GM12874 (cell line): ENCODE measurements at regions not wholly inside any gene's neighbourhood (a gene's known extent, or its start where the extent isn't known, plus 50 kb on each side); places are given as distances from the start of the nearest gene placed in this dataset.

Experiments
- CTCF ChIP-seq: IDR thresholded peaks from 2 replicates; pipeline ENCODE4 v1.5.1; 2011; ENCODE audit warnings: low read depth, mild to moderate bottlenecking, control low read depth, low read length, moderate library complexity; ENCODE audit not compliant: insufficient read depth

- TF ChIP-seq CTCF: no peak
Measured at GRCh38 chr2:174667250-174667860, 69.8 kb upstream of the WIPF1 start.

DNA sequence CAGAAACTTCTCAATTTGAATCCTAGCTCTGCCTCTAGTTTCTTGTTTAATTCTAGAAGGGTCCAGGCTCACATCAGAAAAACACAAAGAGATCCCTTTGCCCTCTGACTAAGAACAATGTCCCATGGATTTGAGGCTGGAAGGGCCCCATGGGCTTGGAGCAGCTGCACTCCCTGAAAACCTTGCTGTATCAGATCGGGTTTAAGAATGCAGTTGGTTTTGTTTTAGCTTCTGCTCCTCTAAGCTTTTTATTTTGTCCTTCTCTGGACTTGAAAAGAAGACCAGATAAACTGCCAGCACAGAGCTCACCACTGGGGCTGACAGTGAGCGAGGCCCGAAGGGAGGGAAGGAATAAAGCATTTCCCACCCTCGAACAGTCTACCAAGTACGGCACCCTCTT, 69.2 kb upstream of the WIPF1 start:
- no peak for TF ChIP-seq CTCF

DNA sequence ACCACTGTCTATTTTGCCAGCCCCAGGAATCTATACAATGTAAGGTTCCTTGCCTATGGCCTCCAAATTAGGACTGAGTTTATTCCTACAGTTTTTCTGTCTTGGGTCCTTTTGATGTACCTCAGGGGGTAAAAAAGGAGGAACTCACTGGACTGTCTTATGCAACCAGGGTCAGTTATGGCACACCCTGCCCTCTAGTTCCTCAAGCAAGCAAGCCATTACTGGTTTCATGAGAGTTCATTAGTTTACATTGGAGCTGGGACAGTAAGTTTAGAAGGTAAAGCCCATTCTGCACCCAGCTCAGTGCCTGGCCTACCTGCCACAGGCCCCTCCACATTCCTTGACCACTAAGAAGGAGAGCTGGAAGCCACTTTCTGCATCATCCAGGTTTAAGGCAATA, 68.7 kb upstream of the WIPF1 start:
- TF ChIP-seq CTCF: no peak

DNA sequence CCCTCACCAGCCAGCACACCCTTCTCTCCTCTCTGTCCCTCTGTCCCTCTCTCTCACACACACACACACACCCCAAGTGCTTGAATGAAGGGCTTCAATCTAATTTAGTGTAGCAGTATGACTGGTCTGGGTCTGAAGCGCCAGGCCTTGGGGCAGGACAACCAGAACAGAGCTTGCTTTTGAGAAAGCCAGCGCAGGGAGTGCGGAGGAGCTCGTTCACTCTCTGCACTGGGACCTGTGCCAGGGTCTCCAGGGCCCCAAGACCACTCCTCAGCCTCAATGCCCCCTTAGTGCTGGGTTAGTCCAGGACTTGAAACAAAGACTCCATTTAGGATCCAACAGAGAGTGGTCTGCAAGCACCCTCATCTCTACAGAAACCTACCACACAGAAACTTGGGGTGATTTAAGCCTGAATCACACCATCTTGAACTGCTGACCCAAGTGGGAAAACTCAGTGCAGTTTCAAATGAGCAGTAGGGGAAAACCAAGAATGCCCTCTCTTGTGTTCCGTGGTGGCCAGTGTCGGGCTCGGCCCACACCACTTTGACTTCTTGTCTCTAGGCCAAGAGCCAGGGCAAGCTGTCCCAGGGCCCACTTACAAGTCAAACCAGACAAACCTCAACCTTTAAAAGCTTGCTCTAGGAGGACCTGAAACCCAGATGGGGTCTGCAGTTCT, 66.6 kb upstream of the WIPF1 start:
- TF ChIP-seq CTCF: no peak

- no peak for TF ChIP-seq CTCF
Measured at GRCh38 chr2:174663550-174663949, 65.9 kb upstream of the WIPF1 start.

DNA sequence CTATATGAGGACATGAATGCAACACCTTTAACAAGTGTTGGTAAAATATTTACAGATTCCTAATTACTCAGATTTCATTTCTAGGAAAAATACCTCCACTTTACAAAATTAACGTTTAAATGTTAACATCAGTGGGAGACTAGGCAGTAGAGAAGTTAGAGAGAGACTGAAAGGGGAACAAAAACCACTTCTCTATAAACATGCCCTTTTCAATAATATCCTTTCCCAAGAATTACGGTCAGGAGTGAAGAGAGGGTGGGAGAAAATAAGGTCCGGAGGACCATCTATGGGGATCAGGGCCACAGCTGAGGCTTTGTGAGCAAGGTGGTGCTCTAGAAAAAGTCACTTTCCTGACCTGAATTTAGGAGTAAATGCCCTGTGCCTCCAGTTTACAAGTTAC, 65.3 kb upstream of the WIPF1 start:
- no peak for TF ChIP-seq CTCF

DNA sequence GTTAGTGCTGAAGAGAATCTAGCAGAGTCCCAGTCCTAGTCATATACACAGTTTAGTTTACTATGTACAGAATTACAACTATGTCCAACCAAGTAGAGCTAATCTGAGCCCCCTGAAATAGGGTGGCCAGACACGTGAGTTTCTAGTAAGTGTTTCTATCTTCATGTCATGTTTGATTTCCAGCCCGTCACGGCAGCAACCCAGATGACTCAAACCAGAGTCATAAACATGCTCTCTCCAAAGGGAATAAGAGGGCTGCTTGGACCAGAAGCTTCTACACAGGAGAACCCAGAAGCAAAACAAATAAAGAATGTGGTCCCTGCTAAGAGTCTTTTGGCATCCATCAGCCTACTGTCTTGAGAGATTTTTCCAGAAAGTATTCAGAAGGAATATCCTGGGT, 64.9 kb upstream of the WIPF1 start:
- no peak for TF ChIP-seq CTCF
